Fibroblast of lung (primary cell): ENCODE measurements at regions not wholly inside any gene's neighbourhood (a gene's known extent, or its start where the extent isn't known, plus 50 kb on each side); places are given as distances from the start of the nearest gene placed in this dataset.
"Not testable (repeated sequence)": the region's sequence is repeated elsewhere in the genome, so short reads cannot be mapped to it uniquely, and the experiment has no call there.

ENCODE experiments used
- DNase-seq, 2 donors: peaks; one replicate each; pipeline versions ENCODE4 v3.0.0 to v3.0.0-alpha.2; 2010; ENCODE audit warnings: low read depth in 2 of 2
- H2AFZ ChIP-seq: 2 replicates; pipeline ENCODE4 v1.5.1; 2012; ENCODE audit warnings: low read length, control low read depth, inconsistent platforms
- H3K27ac ChIP-seq: 2 replicates; pipeline ENCODE4 v1.5.1; 2011; ENCODE audit warnings: low read length, control low read depth; ENCODE audit not compliant: insufficient read depth
- H3K27me3 ChIP-seq: 2 replicates; pipeline ENCODE4 v1.5.1; 2011; ENCODE audit warnings: mild to moderate bottlenecking, low read length; ENCODE audit not compliant: control insufficient read depth, insufficient read depth
- H3K36me3 ChIP-seq: 2 replicates; pipeline ENCODE4 v1.5.1; 2011; ENCODE audit warnings: low read length; ENCODE audit not compliant: control insufficient read depth, insufficient read depth
- H3K4me1 ChIP-seq: 2 replicates; pipeline ENCODE4 v1.5.1; 2011; ENCODE audit warnings: low read length; ENCODE audit not compliant: control insufficient read depth, insufficient read depth; ENCODE audit errors: extremely low read depth
- H3K4me2 ChIP-seq: 2 replicates; pipeline ENCODE4 v1.5.1; 2011; ENCODE audit warnings: low read length, control low read depth; ENCODE audit not compliant: insufficient read depth; ENCODE audit errors: extremely low read depth
- H3K4me3 ChIP-seq, 4 experiments: fragments of 200-600 bp in 1 of 4; sonication (generic) in 1 of 4; replicated peaks in 1 of 4; 2 replicates each; pipeline ENCODE4 v1.5.1; 2011 to 2016; ENCODE audit warnings: low read length in 4 of 4, low read depth in 3 of 4, mild to moderate bottlenecking in 3 of 4, control low read depth in 2 of 4, inconsistent platforms in 1 of 4, mixed read lengths in 1 of 4; ENCODE audit not compliant: insufficient read depth in 1 of 4; ENCODE audit errors: control extremely low read depth in 1 of 4
- H3K79me2 ChIP-seq: 2 replicates; pipeline ENCODE4 v1.5.1; 2012; ENCODE audit warnings: mild to moderate bottlenecking, low read length, inconsistent platforms; ENCODE audit not compliant: control insufficient read depth, insufficient read depth
- H3K9ac ChIP-seq: 2 replicates; pipeline ENCODE4 v1.5.1; 2011; ENCODE audit warnings: mild to moderate bottlenecking, low read length, control low read depth; ENCODE audit not compliant: insufficient read depth
- H3K9me3 ChIP-seq: 2 replicates; pipeline ENCODE4 v1.5.1; 2012; ENCODE audit warnings: low read depth, low read length; ENCODE audit not compliant: control insufficient read depth, insufficient read depth
- H4K20me1 ChIP-seq: 2 replicates; pipeline ENCODE4 v1.5.1; 2011; ENCODE audit warnings: low read length; ENCODE audit not compliant: control insufficient read depth, insufficient read depth; ENCODE audit errors: extremely low read depth
- CTCF ChIP-seq, 2 donors: IDR thresholded peaks in 1 of 2; conservative IDR thresholded peaks in 1 of 2; 1 replicate in 1 of 2; 2 replicates in 1 of 2; pipeline ENCODE4 v1.5.1; 2011 to 2012; ENCODE audit warnings: low read length in 2 of 2, control low read depth in 1 of 2, inconsistent platforms in 1 of 2, low read depth in 1 of 2, mild to moderate bottlenecking in 1 of 2
- EZH2 ChIP-seq: IDR thresholded peaks from 2 replicates; pipeline ENCODE4 v1.5.1; 2012; ENCODE audit warnings: low read length, control low read depth, mild to moderate bottlenecking; ENCODE audit errors: missing control alignments

GRCh38 chr2:90207454-90208058 is 1516.1 kb downstream of the RPIA start:
- no peak overlapping the region for H2AFZ ChIP-seq
- no peaks in the 10 kb centered on the region for H3K4me1 ChIP-seq
- no peaks in the 10 kb centered on the region for H4K20me1 ChIP-seq
- H3K27me3 ChIP-seq: no peaks in the 10 kb centered on the region
- no peak overlapping the region for H3K9ac ChIP-seq
- no peak for DNase-seq
- no peak overlapping the region for H3K4me3 ChIP-seq
- no peak overlapping the region for H3K4me2 ChIP-seq
- H3K9me3 ChIP-seq: no peaks in the 10 kb centered on the region
- H3K79me2 ChIP-seq: no peaks in the 10 kb centered on the region
- no peak for TF ChIP-seq EZH2
- no peak for TF ChIP-seq CTCF (conservative IDR thresholded peaks at IDR 0.05 in 1 of 2, IDR thresholded peaks at IDR 0.05 in 1 of 2; ENCODE audit: low read depth in 1 of 2, low read length in 2 of 2)
- H3K27ac ChIP-seq: no peak overlapping the region
- no peaks in the 10 kb centered on the region for H3K36me3 ChIP-seq

GRCh38 chr2:90209009-90209408 is 1517.5 kb downstream of the RPIA start:
- Histone ChIP-seq H4K20me1 (no peaks in the 10 kb centered on the region), H3K9ac (no peak overlapping the region), H3K79me2 (no peaks in the 10 kb centered on the region), H2AFZ (no peak overlapping the region), H3K27ac (no peak overlapping the region), H3K36me3 (no peaks in the 10 kb centered on the region), H3K9me3 (no peaks in the 10 kb centered on the region), H3K4me3 (no peak overlapping the region), H3K27me3 (no peaks in the 10 kb centered on the region), H3K4me1 (no peaks in the 10 kb centered on the region), H3K4me2 (no peak overlapping the region)
- no peak for DNase-seq
- TF ChIP-seq EZH2 (no peak), CTCF (conservative IDR thresholded peaks at IDR 0.05 in 1 of 2, IDR thresholded peaks at IDR 0.05 in 1 of 2; ENCODE audit: low read depth in 1 of 2, low read length in 2 of 2) (no peak)

- no peaks in the 10 kb centered on the region for H3K79me2 ChIP-seq
- DNase-seq: no peak
- H3K4me3 ChIP-seq: no peak overlapping the region
- H3K4me2 ChIP-seq: no peak overlapping the region
- no peak overlapping the region for H2AFZ ChIP-seq
- H3K4me1 ChIP-seq: no peaks in the 10 kb centered on the region
- no peak overlapping the region for H3K27ac ChIP-seq
- H3K9me3 ChIP-seq: no peaks in the 10 kb centered on the region
- H4K20me1 ChIP-seq: no peaks in the 10 kb centered on the region
- H3K9ac ChIP-seq: no peak overlapping the region
- no peaks in the 10 kb centered on the region for H3K27me3 ChIP-seq
- TF ChIP-seq EZH2: no peak
- TF ChIP-seq CTCF (conservative IDR thresholded peaks at IDR 0.05 in 1 of 2, IDR thresholded peaks at IDR 0.05 in 1 of 2; ENCODE audit: low read depth in 1 of 2, low read length in 2 of 2): no peak
- no peaks in the 10 kb centered on the region for H3K36me3 ChIP-seq
Measured at GRCh38 chr2:90209806-90210205, 1518.3 kb downstream of the RPIA start.

- not testable (repeated sequence) for H3K4me1 ChIP-seq, H4K20me1 ChIP-seq, H3K4me3 ChIP-seq, H3K27ac ChIP-seq, H2AFZ ChIP-seq, H3K79me2 ChIP-seq, H3K9me3 ChIP-seq, H3K36me3 ChIP-seq, DNase-seq, H3K27me3 ChIP-seq, H3K4me2 ChIP-seq, H3K9ac ChIP-seq
Measured at GRCh38 chr2:90215880-90216279, 1524.4 kb downstream of the RPIA start.

- H3K36me3 ChIP-seq, H3K79me2 ChIP-seq, H3K27ac ChIP-seq, H3K27me3 ChIP-seq, H3K4me3 ChIP-seq, H4K20me1 ChIP-seq, H3K4me1 ChIP-seq, H3K9me3 ChIP-seq, H3K4me2 ChIP-seq, H3K9ac ChIP-seq, H2AFZ ChIP-seq, DNase-seq: not testable (repeated sequence)
Measured at GRCh38 chr2:90216801-90217200, 1525.3 kb downstream of the RPIA start.
